ENCODE measurements at regions not wholly inside any gene's neighbourhood (a gene's known extent, or its start where the extent isn't known, plus 50 kb on each side); places are given as distances from the start of the nearest gene placed in this dataset.

DNA sequence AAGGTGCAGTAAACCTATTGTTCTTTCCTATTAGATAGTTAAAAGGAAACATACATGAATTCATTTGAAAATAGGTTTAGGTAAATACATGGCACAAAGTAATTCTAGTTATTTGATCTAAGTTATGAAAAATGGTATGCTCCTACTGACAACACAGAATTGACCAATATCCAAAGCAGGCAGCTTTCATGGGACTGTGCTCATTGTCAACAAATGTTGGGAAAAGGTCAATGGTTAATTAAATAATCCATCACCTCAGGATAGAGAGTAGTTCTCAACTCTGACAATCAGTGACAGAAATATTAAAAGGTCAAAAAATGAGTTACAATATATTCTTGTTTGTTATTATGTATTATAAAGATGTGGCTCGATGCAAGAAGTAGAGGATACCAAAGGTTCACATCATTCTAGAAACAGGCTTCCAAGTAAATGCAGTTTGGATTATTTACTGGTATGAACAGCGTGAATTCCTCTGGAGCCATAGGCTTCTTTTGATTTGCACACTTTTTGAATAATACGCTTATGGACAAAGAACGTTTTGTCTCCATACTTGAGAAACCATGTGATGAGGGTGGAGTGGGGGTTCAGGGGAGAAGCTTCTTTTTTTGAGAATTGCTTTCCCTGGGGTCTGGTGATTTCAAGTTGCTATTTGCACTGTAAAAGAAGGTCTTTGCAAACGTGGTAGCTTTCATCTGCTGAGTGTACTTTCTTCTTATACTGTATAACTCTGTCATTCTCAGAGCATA lies 422.0 kb upstream of the ZEB2 start:
- Histone ChIP-seq H3K9me3 (no peaks in the 10 kb centered on the region), H3K36me3 (no peaks in the 10 kb centered on the region), H3K4me1 (peaks cover 29% of the 10 kb centered on the region), H3K27ac (no peak overlapping the region), H3K27me3 (no peaks in the 10 kb centered on the region), H3K4me3 (no peak overlapping the region)
- no peak for DNase-seq
- ATAC-seq, result no peak
- TF ChIP-seq CTCF (IDR thresholded peaks at IDR 0.05), result no peak
- intact Hi-C loops (cut with DNase I), result no loop called here

DNA sequence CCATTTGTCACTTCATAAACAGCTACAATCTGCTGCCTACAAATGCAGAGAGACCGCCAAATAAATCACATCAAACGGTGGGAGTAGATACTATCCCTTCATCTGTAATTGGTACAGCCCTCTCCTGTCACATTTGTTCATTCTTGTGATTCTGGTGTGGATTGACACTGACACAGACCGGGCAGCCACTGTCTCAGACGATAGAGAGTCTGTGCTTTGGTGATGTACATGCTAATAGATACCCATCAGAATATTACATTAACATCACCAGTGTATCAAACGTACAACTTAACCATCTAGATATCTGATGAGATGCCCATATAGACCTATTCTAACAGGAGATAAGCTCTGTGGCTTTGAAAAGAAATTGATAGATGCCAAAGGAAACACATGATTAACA lies 419.7 kb upstream of the ZEB2 start:
- DNase-seq (no peak), ATAC-seq (no peak)
- Histone ChIP-seq H3K27me3 (no peaks in the 10 kb centered on the region), H3K27ac (no peak overlapping the region), H3K36me3 (no peaks in the 10 kb centered on the region), H3K4me1 (peaks cover 29% of the 10 kb centered on the region), H3K9me3 (no peaks in the 10 kb centered on the region), H3K4me3 (no peak overlapping the region)
- intact Hi-C loops (cut with DNase I), result no loop called here
- no peak for TF ChIP-seq CTCF (IDR thresholded peaks at IDR 0.05)

DNA sequence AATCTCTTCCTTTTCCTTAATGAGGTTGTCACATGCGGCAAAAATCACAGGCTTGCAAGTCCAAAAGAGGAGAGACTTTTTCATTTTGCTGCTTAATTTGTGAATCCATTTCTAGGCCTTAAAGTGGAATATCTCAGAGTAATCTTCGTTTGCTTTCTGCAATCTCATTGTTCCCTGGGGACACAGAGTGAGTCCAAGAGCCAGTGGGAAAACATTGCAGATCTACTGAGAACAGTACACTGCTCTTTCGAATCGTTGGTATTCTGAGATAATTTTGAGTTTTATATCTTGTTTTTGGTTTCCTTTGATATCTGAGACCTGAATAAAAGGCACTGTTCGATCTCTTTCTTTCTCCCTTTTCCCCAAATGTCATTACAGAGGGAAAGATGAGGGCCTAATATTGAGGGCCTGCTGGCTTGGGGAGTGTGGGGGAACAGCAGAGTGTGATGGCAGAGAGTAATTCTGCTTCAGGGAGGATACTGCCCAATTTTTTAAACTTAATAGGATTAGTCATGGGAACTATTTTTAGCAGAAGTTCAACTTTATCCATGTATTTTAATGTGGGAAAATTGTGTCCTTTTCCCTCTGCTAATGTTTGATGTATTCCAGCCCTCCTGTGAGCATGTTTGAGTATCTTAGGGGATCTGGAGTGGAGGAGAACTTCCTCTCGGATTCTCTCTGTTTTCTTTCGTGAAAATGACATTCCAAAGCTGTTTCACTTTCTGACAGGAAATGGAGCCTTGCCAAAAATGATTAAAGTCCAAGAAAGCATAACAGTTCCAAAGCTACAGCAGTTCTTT lies 418.2 kb upstream of the ZEB2 start:
- peak; percentile 45 for ATAC-seq
- no peak overlapping the region for H3K4me3 ChIP-seq

GRCh38 chr2:144937066-144937465 lies 417.1 kb upstream of the ZEB2 start:
- H3K27me3 ChIP-seq, result no peaks in the 10 kb centered on the region
- no peaks in the 10 kb centered on the region for H3K36me3 ChIP-seq
- intact Hi-C loops (cut with DNase I), result no loop called here
- TF ChIP-seq CTCF (IDR thresholded peaks at IDR 0.05), result no peak
- ATAC-seq (no peak), DNase-seq (no peak)
- H3K9me3 ChIP-seq, result no peaks in the 10 kb centered on the region
- H3K27ac ChIP-seq, result peak overlapping the region; percentile 65
- peaks cover 26% of the 10 kb centered on the region for H3K4me1 ChIP-seq
- H3K4me3 ChIP-seq, result no peak overlapping the region

More for the DNA sequence above, 418.2 kb upstream of the ZEB2 start:
- Histone ChIP-seq H3K4me1 (peaks cover 29% of the 10 kb centered on the region), H3K27ac (peak overlapping the region; percentile 65), H3K27me3 (no peaks in the 10 kb centered on the region), H3K9me3 (no peaks in the 10 kb centered on the region), H3K36me3 (no peaks in the 10 kb centered on the region)
- no peak for DNase-seq
- intact Hi-C loops (cut with DNase I), result no loop called here
- no peak for TF ChIP-seq CTCF (IDR thresholded peaks at IDR 0.05)

- H3K27me3 ChIP-seq, result no peaks in the 10 kb centered on the region
- H3K36me3 ChIP-seq, result no peaks in the 10 kb centered on the region
- no peak overlapping the region for H3K4me3 ChIP-seq
- no peak for ATAC-seq
- H3K9me3 ChIP-seq, result no peaks in the 10 kb centered on the region
- DNase-seq, result no peak
- no peak overlapping the region for H3K27ac ChIP-seq
- H3K4me1 ChIP-seq, result peaks cover 22% of the 10 kb centered on the region
- TF ChIP-seq CTCF (IDR thresholded peaks at IDR 0.05), result no peak
- intact Hi-C loops (cut with DNase I), result no loop called here
These were observed 416.5 kb upstream of the ZEB2 start for GRCh38 chr2:144936442-144936841.
